ENCODE measurements at regions not wholly inside any gene's neighbourhood (a gene's known extent, or its start where the extent isn't known, plus 50 kb on each side); places are given as distances from the start of the nearest gene placed in this dataset.

GRCh38 chr12:127459166-127459565, 807.8 kb upstream of the TMEM132C start:
- no TSS peak for BruUV-seq (replicated peaks)
- H3K9me3 Mint-ChIP-seq (ENCODE audit: unreplicated experiment): peaks cover 7% of the 10 kb centered on the region
- DNase-seq (ENCODE audit: unreplicated experiment): no peak
- no peak overlapping the region for H3K27ac Mint-ChIP-seq (ENCODE audit: low read depth, unreplicated experiment)
- ChIA-PET POLR2A (no interaction called here), CTCF (interaction anchor here (0.6 kb wide), 1 partner anchor 1252 kb away, joined by 3 read pairs; no protein-coding TSS in a partner anchor)
- no peaks in the 10 kb centered on the region for H3K27me3 Mint-ChIP-seq (ENCODE audit: insufficient read depth, unreplicated experiment)
- no peak for TF ChIP-seq CTCF (IDR thresholded peaks at IDR 0.05; ENCODE audit: unreplicated experiment)
- H3K36me3 Mint-ChIP-seq (ENCODE audit: insufficient read depth, unreplicated experiment): no peaks in the 10 kb centered on the region
- H3K4me1 Mint-ChIP-seq (ENCODE audit: insufficient read depth, unreplicated experiment): no peaks in the 10 kb centered on the region
- no peak overlapping the region for H3K4me3 Mint-ChIP-seq (ENCODE audit: unreplicated experiment)
- intact Hi-C loops (cut with micrococcal nuclease): no loop called here

GRCh38 chr12:127459687-127460086, 807.3 kb upstream of the TMEM132C start:
- Mint-ChIP-seq H3K4me1 (ENCODE audit: insufficient read depth, unreplicated experiment) (no peaks in the 10 kb centered on the region), H3K27ac (ENCODE audit: low read depth, unreplicated experiment) (no peak overlapping the region), H3K27me3 (ENCODE audit: insufficient read depth, unreplicated experiment) (no peaks in the 10 kb centered on the region), H3K4me3 (ENCODE audit: unreplicated experiment) (no peak overlapping the region), H3K9me3 (ENCODE audit: unreplicated experiment) (peaks cover 7% of the 10 kb centered on the region), H3K36me3 (ENCODE audit: insufficient read depth, unreplicated experiment) (no peaks in the 10 kb centered on the region)
- ChIA-PET POLR2A (no interaction called here), CTCF (no interaction called here)
- intact Hi-C loops (cut with micrococcal nuclease): no loop called here
- no peak for DNase-seq (ENCODE audit: unreplicated experiment)
- TF ChIP-seq CTCF (IDR thresholded peaks at IDR 0.05; ENCODE audit: unreplicated experiment): no peak
- no TSS peak for BruUV-seq (replicated peaks)

- no TSS peak for BruUV-seq (replicated peaks)
Measured at GRCh38 chr12:127463237-127463636, 803.7 kb upstream of the TMEM132C start.

GRCh38 chr12:127469331-127469730, 797.6 kb upstream of the TMEM132C start:
- H3K27ac Mint-ChIP-seq (ENCODE audit: low read depth, unreplicated experiment): no peak overlapping the region
- TF ChIP-seq CTCF (IDR thresholded peaks at IDR 0.05; ENCODE audit: unreplicated experiment): no peak
- H3K36me3 Mint-ChIP-seq (ENCODE audit: insufficient read depth, unreplicated experiment): no peaks in the 10 kb centered on the region
- no peaks in the 10 kb centered on the region for H3K4me1 Mint-ChIP-seq (ENCODE audit: insufficient read depth, unreplicated experiment)
- DNase-seq (ENCODE audit: unreplicated experiment): no peak
- H3K9me3 Mint-ChIP-seq (ENCODE audit: unreplicated experiment): no peaks in the 10 kb centered on the region
- BruUV-seq (replicated peaks): no TSS peak
- POLR2A ChIA-PET: no interaction called here
- no peak overlapping the region for H3K4me3 Mint-ChIP-seq (ENCODE audit: unreplicated experiment)
- CTCF ChIA-PET: no interaction called here
- intact Hi-C loops (cut with micrococcal nuclease): no loop called here
- no peaks in the 10 kb centered on the region for H3K27me3 Mint-ChIP-seq (ENCODE audit: insufficient read depth, unreplicated experiment)

More at GRCh38 chr12:127463237-127463636, 803.7 kb upstream of the TMEM132C start:
- ChIA-PET CTCF (interaction anchor here (0.7 kb wide), 1 partner anchor 59 kb away, joined by 4 read pairs; no protein-coding TSS in a partner anchor), POLR2A (no interaction called here)
- no peak for DNase-seq (ENCODE audit: unreplicated experiment)
- Mint-ChIP-seq H3K4me3 (ENCODE audit: unreplicated experiment) (no peak overlapping the region), H3K27me3 (ENCODE audit: insufficient read depth, unreplicated experiment) (no peaks in the 10 kb centered on the region), H3K27ac (ENCODE audit: low read depth, unreplicated experiment) (no peak overlapping the region), H3K36me3 (ENCODE audit: insufficient read depth, unreplicated experiment) (no peaks in the 10 kb centered on the region), H3K4me1 (ENCODE audit: insufficient read depth, unreplicated experiment) (no peaks in the 10 kb centered on the region), H3K9me3 (ENCODE audit: unreplicated experiment) (peaks cover 7% of the 10 kb centered on the region)
- intact Hi-C loops (cut with micrococcal nuclease): no loop called here
- no peak for TF ChIP-seq CTCF (IDR thresholded peaks at IDR 0.05; ENCODE audit: unreplicated experiment)
